ENCODE measurements at regions not wholly inside any gene's neighbourhood (a gene's known extent, or its start where the extent isn't known, plus 50 kb on each side); places are given as distances from the start of the nearest gene placed in this dataset.

GRCh38 chr1:172812118-172812517, 153.2 kb downstream of the FASLG start:
- no peaks in the 10 kb centered on the region for H3K4me1 Mint-ChIP-seq
- H4K5ac ChIP-seq (ENCODE audit: insufficient read length, low read depth, low read length) = no peak overlapping the region
- no peak overlapping the region for H3K4ac ChIP-seq (ENCODE audit: low read depth, low read length)
- H4K91ac ChIP-seq (ENCODE audit: insufficient read length, low read depth, low read length) = no peak overlapping the region
- H3K27me3 ChIP-seq (ENCODE audit: insufficient read depth, low read length) = no peaks in the 10 kb centered on the region
- no peaks in the 10 kb centered on the region for H3K27me3 Mint-ChIP-seq (ENCODE audit: low read depth)
- no peak overlapping the region for H2BK5ac ChIP-seq (ENCODE audit: insufficient read length, low read length)
- H3K18ac ChIP-seq (ENCODE audit: insufficient read length, low read depth, low read length) = no peak overlapping the region
- no peak overlapping the region for H3K9ac ChIP-seq (ENCODE audit: extremely low read depth, insufficient read length, low read length)
- H2AK5ac ChIP-seq (ENCODE audit: insufficient read length, low read length) = no peak overlapping the region
- no peak overlapping the region for H3K27ac Mint-ChIP-seq
- H3T11ph ChIP-seq (ENCODE audit: low read length) = no peak overlapping the region
- H3K4me3 Mint-ChIP-seq = no peak overlapping the region
- no peaks in the 10 kb centered on the region for H3K4me1 ChIP-seq (ENCODE audit: insufficient read depth, low read length)
- no peak overlapping the region for H2BK12ac ChIP-seq (ENCODE audit: insufficient read length, low read depth, low read length)
- H3K23ac ChIP-seq (ENCODE audit: insufficient read length, low read depth, low read length) = no peak overlapping the region
- no peak overlapping the region for H3K4me2 ChIP-seq (ENCODE audit: insufficient read depth, insufficient read length, low read length)
- no peaks in the 10 kb centered on the region for H4K20me1 ChIP-seq (ENCODE audit: control insufficient read depth, insufficient read depth, insufficient read length)
- no peak overlapping the region for H2AFZ ChIP-seq (ENCODE audit: low read length)
- no peak for TF ChIP-seq CTCF (conservative IDR thresholded peaks at IDR 0.05)
- no peak overlapping the region for H4K8ac ChIP-seq (replicated peaks; ENCODE audit: insufficient read length, low read depth, low read length)
- no peaks in the 10 kb centered on the region for H3K79me2 ChIP-seq (ENCODE audit: insufficient read depth, low read length)
- no peak overlapping the region for H2BK20ac ChIP-seq (ENCODE audit: low read depth, low read length, poor library complexity, severe bottlenecking)
- no peak overlapping the region for H3K27ac ChIP-seq (ENCODE audit: insufficient read length, low read depth, low read length)
- no peaks in the 10 kb centered on the region for H3K79me1 ChIP-seq (ENCODE audit: insufficient read depth, low read depth, low read length, poor library complexity, severe bottlenecking)
- H3K36me3 Mint-ChIP-seq (ENCODE audit: insufficient read depth in 1 of 3, low read depth in 3 of 3) = peaks cover 4 to 27% (median 6%) of the 10 kb centered on the region in 3 experiments; a peak in 5 of 7 replicates
- no peak overlapping the region for H2BK120ac ChIP-seq (ENCODE audit: low read depth, low read length, poor library complexity, severe bottlenecking)
- DNase-seq = no peak
- no peaks in the 10 kb centered on the region for H3K23me2 ChIP-seq (ENCODE audit: insufficient read length, low read depth, low read length, poor library complexity, severe bottlenecking)
- H3K9me3 ChIP-seq (ENCODE audit: control insufficient read depth, low read depth, low read length) = no peaks in the 10 kb centered on the region
- H3K9me3 Mint-ChIP-seq = peaks cover 35 to 38% of the 10 kb centered on the region in 2 experiments
- no peak overlapping the region for H2BK15ac ChIP-seq (ENCODE audit: low read depth, low read length)
- H3K56ac ChIP-seq (ENCODE audit: insufficient read length, low read depth, low read length) = no peak overlapping the region
- H3K14ac ChIP-seq (ENCODE audit: insufficient read depth, low read length) = no peak overlapping the region

Data from H9 (cell line).